8988T (cell line): ENCODE measurements at regions not wholly inside any gene's neighbourhood (a gene's known extent, or its start where the extent isn't known, plus 50 kb on each side); places are given as distances from the start of the nearest gene placed in this dataset.
"Not testable (repeated sequence)": the region's sequence is repeated elsewhere in the genome, so short reads cannot be mapped to it uniquely, and the experiment has no call there.

ENCODE experiments used
- DNase-seq: peaks from one replicate; pipeline ENCODE4 v3.0.0; 2011

- no peak for DNase-seq
Measured at GRCh38 chr5:123721675-123722276, 209.8 kb downstream of the CSNK1G3 start.

GRCh38 chr5:123720955-123721354 is 209.0 kb downstream of the CSNK1G3 start:
- DNase-seq = no peak

- no peak for DNase-seq
Measured at GRCh38 chr5:123720339-123720738, 208.4 kb downstream of the CSNK1G3 start.

- no peak for DNase-seq
Measured at GRCh38 chr5:123719004-123719403, 207.0 kb downstream of the CSNK1G3 start.

- DNase-seq = no peak
Measured at GRCh38 chr5:123718238-123718637, 206.3 kb downstream of the CSNK1G3 start.

GRCh38 chr5:123717139-123717538 is 205.2 kb downstream of the CSNK1G3 start:
- DNase-seq = no peak

GRCh38 chr5:123710031-123710430 is 198.1 kb downstream of the CSNK1G3 start:
- DNase-seq = no peak

GRCh38 chr5:123709422-123709821 is 197.4 kb downstream of the CSNK1G3 start:
- DNase-seq = no peak

- no peak for DNase-seq
Measured at GRCh38 chr5:123708074-123708806, 196.3 kb downstream of the CSNK1G3 start.

GRCh38 chr5:123706531-123706930 is 194.6 kb downstream of the CSNK1G3 start:
- no peak for DNase-seq

GRCh38 chr5:123705741-123706140 is 193.8 kb downstream of the CSNK1G3 start:
- DNase-seq = no peak

GRCh38 chr5:123701511-123702200 is 189.7 kb downstream of the CSNK1G3 start:
- no peak for DNase-seq

- peak; percentile 15 for DNase-seq
Measured at GRCh38 chr5:123700624-123701287, 188.8 kb downstream of the CSNK1G3 start.

- DNase-seq = no peak
Measured at GRCh38 chr5:123699571-123699970, 187.6 kb downstream of the CSNK1G3 start.

- DNase-seq = not testable (repeated sequence)
Measured at GRCh38 chr5:123698937-123699336, 187.0 kb downstream of the CSNK1G3 start.

GRCh38 chr5:123696921-123697341 is 185.0 kb downstream of the CSNK1G3 start:
- no peak for DNase-seq

GRCh38 chr5:123690821-123691220 is 178.8 kb downstream of the CSNK1G3 start:
- no peak for DNase-seq

GRCh38 chr5:123681061-123681460 is 169.1 kb downstream of the CSNK1G3 start:
- no peak for DNase-seq

- no peak for DNase-seq
Measured at GRCh38 chr5:123673107-123673506, 161.1 kb downstream of the CSNK1G3 start.

GRCh38 chr5:123671711-123672456 is 159.9 kb downstream of the CSNK1G3 start:
- no peak for DNase-seq

GRCh38 chr5:123671042-123671441 is 159.1 kb downstream of the CSNK1G3 start:
- DNase-seq = no peak
